NCI-H1930 (cell line): ENCODE measurements at regions not wholly inside any gene's neighbourhood (a gene's known extent, or its start where the extent isn't known, plus 50 kb on each side); places are given as distances from the start of the nearest gene placed in this dataset.

Experiments
- DNase-seq, 2 experiments: peaks; one replicate each; lab custom pipeline; 2025; lab: John Stamatoyannopoulos, UW

GRCh38 chr7:46205478-46205877 is 284.4 kb upstream of the IGFBP3 start:
- no peak for DNase-seq

- no peak for DNase-seq
These were observed 282.9 kb upstream of the IGFBP3 start for GRCh38 chr7:46203926-46204325.

DNA sequence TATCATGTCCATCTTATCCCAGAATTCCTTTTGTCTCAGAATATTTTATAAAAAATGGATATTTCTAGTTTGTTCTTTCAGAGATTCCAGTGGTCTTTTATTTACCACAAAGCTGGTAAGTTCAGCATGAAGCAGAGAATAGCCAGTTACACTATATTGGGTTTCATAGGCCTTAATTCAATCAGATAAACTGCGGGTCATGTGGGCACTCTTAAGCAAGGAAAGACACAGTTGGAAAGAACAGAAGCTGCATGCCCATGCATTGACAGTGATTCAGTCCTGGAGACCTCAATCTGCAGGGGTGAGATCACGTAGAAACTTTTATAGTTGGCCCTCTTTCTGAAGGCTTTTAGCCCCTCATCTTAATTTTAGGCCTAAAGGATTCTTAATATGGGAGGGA is 281.3 kb upstream of the IGFBP3 start:
- no peak for DNase-seq

GRCh38 chr7:46201961-46202360 is 280.9 kb upstream of the IGFBP3 start:
- no peak for DNase-seq

GRCh38 chr7:46198701-46199100 is 277.6 kb upstream of the IGFBP3 start:
- DNase-seq: no peak

DNA sequence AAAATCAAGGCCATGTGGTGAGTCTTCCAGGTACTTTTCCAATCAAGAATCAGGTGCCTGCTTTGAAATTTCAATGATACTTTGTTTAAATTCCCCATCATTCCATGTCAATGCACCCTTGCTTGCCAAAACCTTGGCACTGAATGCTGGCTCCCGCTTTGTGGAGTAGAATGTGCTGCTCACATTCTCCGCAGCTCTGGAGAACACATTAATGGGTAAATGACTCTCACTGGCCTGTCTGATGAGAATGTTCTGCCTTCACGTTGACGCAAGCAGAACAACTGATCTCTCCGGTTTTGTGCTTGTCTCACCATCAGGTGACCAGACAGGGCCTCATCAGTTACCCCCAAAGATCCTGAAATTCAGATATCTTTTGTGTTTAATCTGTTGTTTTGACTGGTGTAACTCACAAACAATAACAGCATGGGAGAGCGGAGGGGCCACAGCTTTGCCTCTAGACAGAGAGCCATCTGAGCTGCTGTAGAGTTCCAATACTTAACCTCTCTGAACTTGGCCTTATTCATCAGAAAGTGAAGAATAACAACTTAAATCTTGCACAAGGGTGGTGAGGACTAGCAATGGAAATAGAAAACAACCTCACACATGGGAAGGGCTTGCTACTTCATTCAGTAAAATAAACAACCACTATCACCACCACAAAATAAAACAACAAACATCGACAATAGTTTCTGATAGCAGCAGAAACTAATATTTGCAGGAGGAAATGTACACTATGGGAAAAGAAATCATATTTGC is 276.9 kb upstream of the IGFBP3 start:
- no peak for DNase-seq

- no peak for DNase-seq
These were observed 274.9 kb upstream of the IGFBP3 start for GRCh38 chr7:46195934-46196333.

GRCh38 chr7:46192271-46192670 is 271.2 kb upstream of the IGFBP3 start:
- DNase-seq: no peak

GRCh38 chr7:46191776-46192175 is 270.7 kb upstream of the IGFBP3 start:
- DNase-seq: no peak

DNA sequence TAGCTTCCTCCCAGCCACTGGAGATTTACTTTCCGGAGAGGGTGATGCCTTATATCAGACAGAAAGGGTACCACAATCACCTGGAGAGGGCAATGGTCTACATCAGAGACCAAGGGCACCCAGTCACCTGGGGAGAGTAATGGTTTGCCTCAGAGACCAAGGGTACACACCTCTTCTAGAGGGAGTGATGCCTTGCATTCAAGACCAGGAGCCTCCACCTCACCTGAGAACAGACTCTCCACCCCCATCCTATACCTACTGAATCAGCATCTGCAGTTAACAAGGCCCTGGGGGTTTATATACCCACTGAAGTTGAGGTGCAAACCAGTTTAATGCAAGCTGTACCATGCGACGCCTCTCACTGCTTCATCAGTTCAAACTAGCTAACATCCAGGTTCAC is 270.2 kb upstream of the IGFBP3 start:
- no peak for DNase-seq

- DNase-seq: no peak
These were observed 268.3 kb upstream of the IGFBP3 start for GRCh38 chr7:46189255-46189790.

DNA sequence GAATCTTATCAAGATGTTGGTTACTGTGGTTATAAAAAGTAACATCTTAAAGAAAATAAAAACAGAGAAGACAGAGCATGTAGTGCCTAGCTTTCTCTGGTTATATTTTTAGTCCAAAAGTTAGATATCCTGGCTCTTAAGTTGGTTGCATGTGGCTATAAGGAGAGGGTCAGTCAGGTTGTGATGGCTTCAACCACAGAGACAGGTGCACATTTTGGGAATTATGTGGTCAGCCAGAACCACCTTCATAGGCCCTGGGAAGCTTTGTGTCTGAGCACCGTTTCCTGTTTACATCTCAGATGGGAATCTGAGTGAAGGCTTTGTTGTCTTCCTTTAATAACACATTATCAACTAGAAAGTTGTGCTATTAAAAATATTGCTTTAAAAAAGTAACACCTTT is 265.1 kb upstream of the IGFBP3 start:
- DNase-seq: no peak

- DNase-seq: no peak
These were observed 258.1 kb upstream of the IGFBP3 start for GRCh38 chr7:46179061-46179610.

DNA sequence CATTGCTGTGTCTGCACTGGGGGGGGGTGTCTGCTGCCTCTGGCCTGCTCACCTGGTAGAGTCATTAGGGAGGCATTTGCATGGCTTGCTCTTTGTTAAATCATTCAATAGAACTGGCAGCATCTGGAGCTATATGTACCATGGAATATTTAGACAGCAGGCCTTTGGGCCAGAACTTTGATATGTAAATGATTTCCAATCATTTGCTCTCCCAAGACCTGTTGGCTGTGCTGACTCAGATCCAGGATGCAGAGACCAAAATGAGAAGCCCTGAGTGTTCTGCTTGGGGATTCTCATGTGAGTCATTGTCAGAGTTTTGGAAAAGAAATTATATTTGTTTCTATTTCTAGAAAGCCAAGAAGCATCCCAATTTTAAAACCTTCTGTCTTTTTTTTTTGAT is 257.6 kb upstream of the IGFBP3 start:
- no peak for DNase-seq

DNA sequence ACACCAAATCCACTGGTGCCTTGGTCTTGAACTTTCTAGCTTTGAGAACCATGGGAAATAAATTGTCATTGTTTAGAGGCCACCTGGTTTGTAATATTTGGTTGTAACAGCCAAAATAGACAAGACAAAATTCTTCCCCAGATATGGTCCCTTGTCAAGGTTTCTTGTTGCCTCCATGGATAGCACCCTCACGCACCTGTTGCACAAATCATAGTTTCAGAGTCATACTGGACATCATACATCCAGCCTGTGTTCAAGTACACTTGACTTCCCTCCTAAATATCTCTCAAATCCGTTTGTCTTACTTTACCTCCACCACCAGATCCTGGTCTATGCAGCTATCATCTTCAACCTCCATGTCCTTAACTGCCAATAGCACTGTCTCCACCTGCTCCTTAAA is 256.7 kb upstream of the IGFBP3 start:
- DNase-seq: no peak

- DNase-seq: no peak
These were observed 254.1 kb upstream of the IGFBP3 start for GRCh38 chr7:46175221-46175620.

- DNase-seq: no peak
These were observed 253.1 kb upstream of the IGFBP3 start for GRCh38 chr7:46174196-46174580.

DNA sequence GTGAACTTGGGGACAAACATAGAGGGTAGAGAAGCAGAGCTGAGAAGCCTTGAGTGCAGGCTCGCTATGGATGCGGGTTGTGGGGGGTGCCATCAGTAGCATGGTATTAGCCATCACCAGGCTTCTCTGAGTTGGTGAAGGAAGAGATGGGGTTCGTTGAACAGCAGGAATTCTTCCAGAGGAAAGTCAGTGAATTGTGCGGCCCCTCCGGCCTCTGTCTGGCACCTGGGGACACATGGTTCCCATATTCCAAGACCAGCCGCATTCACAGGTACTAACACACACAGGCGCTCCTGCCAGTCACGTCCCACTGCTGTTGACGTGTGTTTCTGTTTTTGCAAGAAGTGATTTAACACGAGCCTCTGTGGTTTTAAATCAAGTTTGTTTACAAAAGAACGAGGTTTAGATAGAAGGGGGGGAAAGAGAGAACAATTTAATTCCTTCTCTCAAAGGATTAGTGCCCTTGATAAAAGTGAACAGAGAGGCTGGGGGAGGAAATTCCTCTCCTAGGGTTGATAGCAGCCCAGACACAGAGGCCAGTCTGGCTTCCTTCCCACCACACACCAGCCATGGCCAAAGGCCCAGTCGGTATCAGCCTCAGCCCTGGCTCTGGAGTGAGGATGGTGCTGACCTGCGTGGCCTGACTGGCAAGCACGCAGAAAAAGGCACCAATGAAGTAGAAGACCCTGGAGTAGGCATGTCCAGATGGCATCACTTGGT is 252.6 kb upstream of the IGFBP3 start:
- no peak for DNase-seq

DNA sequence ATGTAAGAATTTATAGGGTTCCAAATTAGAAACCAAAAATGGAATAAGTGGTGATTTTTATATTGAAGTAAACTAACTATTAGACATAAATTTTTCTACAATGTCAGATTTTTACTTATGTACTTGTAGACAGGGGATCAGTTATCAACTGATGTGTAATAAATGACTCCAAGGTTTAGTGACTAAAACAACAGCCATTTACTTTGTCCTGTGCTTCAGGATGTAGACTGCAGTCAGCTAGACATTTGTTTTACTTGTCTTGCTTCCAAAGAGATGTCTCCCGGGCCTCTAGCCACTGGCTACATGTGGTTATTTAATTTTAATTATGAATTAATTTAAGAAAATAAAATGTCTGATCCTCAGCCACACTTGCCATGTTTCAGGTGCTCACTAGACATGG is 249.7 kb upstream of the IGFBP3 start:
- DNase-seq: no peak

DNA sequence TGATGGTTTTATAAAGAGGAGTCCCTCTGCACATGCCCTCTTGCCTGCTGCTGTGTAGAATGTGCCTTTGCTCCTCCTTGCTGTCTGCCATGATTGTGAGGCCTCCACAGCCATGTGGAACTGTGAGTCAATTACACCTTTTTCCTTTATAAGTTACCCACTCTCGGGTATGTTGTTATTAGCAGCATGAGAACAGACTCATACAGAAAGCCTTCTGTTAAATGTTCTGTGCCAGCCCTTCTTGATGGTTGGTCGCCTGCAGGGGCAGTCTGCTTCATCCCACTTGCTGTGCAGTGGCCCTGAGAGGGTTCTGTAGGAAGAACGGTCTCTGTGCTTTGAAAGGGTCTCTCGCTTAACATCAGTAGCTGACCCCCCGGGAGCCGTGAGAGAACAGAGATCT is 248.9 kb upstream of the IGFBP3 start:
- no peak for DNase-seq

GRCh38 chr7:46169384-46169755 is 248.3 kb upstream of the IGFBP3 start:
- DNase-seq: no peak

DNA sequence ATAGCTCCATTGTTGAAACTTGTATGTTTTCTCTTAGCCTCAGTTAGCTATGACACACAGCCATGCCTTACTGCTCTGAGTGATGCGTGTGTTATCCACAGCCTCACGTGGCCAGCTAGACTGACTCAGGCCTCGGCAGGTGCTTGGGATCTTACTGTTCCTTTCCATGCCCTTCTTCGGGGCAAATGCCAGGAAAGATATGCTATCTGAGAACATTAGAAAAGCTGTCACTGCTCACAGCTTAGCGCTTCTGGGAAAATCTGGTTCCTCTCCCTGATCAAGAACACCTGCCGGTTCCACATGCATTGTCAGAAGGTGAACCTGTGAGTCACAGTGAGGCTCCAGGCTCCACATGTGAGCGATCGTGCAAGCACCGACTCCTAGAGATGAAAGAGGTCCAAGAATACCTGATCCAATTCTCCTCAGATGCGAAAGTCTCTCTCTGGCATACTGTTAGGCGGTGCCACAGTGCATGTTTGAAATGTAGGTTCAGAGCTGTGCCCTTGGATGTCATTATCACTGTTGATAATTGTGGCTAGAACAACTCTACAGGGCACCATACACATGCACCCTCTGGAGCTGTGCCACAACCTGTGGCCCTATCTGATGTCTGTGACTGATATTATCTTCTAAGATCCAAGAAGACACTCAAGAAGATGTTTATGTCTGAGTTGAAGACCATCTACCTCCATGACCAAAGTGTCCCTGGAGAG is 247.8 kb upstream of the IGFBP3 start:
- no peak for DNase-seq

DNA sequence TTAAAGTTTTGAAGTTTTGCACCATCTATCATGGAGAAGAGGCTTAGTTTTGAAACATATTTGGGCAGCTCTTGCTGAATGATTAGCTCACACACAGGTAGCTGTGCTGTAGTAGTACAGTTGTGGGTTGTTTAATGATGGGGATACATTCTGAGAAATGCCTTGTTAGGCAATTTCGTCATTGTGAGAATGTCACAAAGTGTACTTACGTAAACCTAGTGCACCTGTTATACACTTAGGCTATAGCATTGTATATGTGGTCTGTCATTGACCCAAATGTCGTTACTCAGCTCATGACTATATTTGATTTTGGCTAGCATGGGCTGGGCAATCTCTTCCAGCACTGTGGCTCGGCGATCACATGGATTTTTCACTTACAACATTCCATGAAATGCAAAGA is 247.2 kb upstream of the IGFBP3 start:
- DNase-seq: no peak
